Endothelial cell of umbilical vein (primary cell): ENCODE measurements at regions not wholly inside any gene's neighbourhood (a gene's known extent, or its start where the extent isn't known, plus 50 kb on each side); places are given as distances from the start of the nearest gene placed in this dataset.

Source experiments
- BruUV-seq: library from RNA; stranded (reverse); fragments of 400-500 nt; replicated peaks from 2 replicates; lab custom pipeline; 2021; lab: Mats Ljungman, UMichigan
- CTCF ChIA-PET: fragments of 300-600, 350-600 bp; sonication (Branson Sonifier 250); formaldehyde crosslinking; loops from one replicate; lab custom pipeline; 2021; ENCODE audit warnings: antibody characterized with exemption, inconsistent platforms; lab: Charles Lee
- POLR2A ChIA-PET: fragments of 300-600, 350-600 bp; sonication (Branson Sonifier 250); formaldehyde crosslinking; loops from one replicate; lab custom pipeline; 2021; ENCODE audit warnings: antibody characterized with exemption, inconsistent platforms; lab: Charles Lee
- DNase-seq: peaks from one replicate; pipeline ENCODE4 v3.0.0-alpha.2; 2011; ENCODE audit warnings: low read depth, low spot score
- FAIRE-seq: peaks from 2 replicates; lab custom pipeline; 2011; peaks lifted over from hg19 to GRCh38; lab: Jason Lieb, UNC
- H2AFZ ChIP-seq: 2 replicates; pipeline ENCODE4 v1.6.0; 2012; ENCODE audit warnings: low read depth, low read length, control low read depth, inconsistent platforms
- H3K27ac ChIP-seq: 2 replicates; pipeline ENCODE4 v1.5.1; 2011; ENCODE audit warnings: low read depth, mild to moderate bottlenecking, control low read depth, low read length, moderate library complexity; ENCODE audit not compliant: insufficient read depth
- H3K27me3 ChIP-seq, 2 experiments: 2 replicates each; pipeline versions ENCODE4 v1.6.0 to v1.6.1; 2011; ENCODE audit warnings: low read length in 2 of 2, mixed read lengths in 1 of 2; ENCODE audit not compliant: control insufficient read depth in 2 of 2, insufficient read depth in 2 of 2
- H3K36me3 ChIP-seq, 2 experiments: 2 replicates in 1 of 2; 3 replicates in 1 of 2; pipeline ENCODE4 v1.5.1; 2011; ENCODE audit warnings: low read length in 2 of 2, mild to moderate bottlenecking in 1 of 2, moderate library complexity in 1 of 2; ENCODE audit not compliant: control insufficient read depth in 2 of 2, insufficient read depth in 2 of 2; ENCODE audit errors: extremely low read depth in 1 of 2
- H3K4me1 ChIP-seq: 3 replicates; pipeline ENCODE4 v1.5.1; 2011; ENCODE audit warnings: mild to moderate bottlenecking, low read length; ENCODE audit not compliant: control insufficient read depth, insufficient read depth; ENCODE audit errors: extremely low read depth
- H3K4me2 ChIP-seq: 2 replicates; pipeline ENCODE4 v1.6.1; 2011; ENCODE audit warnings: low read length, control low read depth, mixed read lengths; ENCODE audit not compliant: insufficient read depth
- H3K4me3 ChIP-seq, 3 experiments: fragments of 200-600 bp in 1 of 3; sonication (generic), shearing (Covaris generic) in 1 of 3; replicated peaks in 1 of 3; 2 replicates each; pipeline ENCODE4 v1.5.1; 2011 to 2016; ENCODE audit warnings: control low read depth in 3 of 3, low read length in 3 of 3, mild to moderate bottlenecking in 2 of 3, inconsistent platforms in 1 of 3, low read depth in 1 of 3, moderate library complexity in 1 of 3; ENCODE audit not compliant: insufficient read depth in 1 of 3
- H3K79me2 ChIP-seq: 2 replicates; pipeline ENCODE4 v1.6.0; 2012; ENCODE audit warnings: low read length, inconsistent platforms; ENCODE audit not compliant: control insufficient read depth, insufficient read depth
- H3K9ac ChIP-seq: replicated peaks from 2 replicates; pipeline ENCODE3; 2011; ENCODE audit warnings: low read length, control low read depth; ENCODE audit not compliant: insufficient read depth; ENCODE audit errors: extremely low read depth
- H3K9me1 ChIP-seq: replicated peaks from 3 replicates; pipeline ENCODE4 v1.6.0; 2011; ENCODE audit warnings: mild to moderate bottlenecking, low read length; ENCODE audit not compliant: control insufficient read depth, insufficient read depth; ENCODE audit errors: extremely low read depth
- H3K9me3 ChIP-seq: replicated peaks from 2 replicates; pipeline ENCODE4 v1.5.1; 2012; ENCODE audit warnings: low read length, inconsistent platforms; ENCODE audit not compliant: control insufficient read depth, insufficient read depth
- H4K20me1 ChIP-seq: replicated peaks from 2 replicates; pipeline ENCODE3; 2011; ENCODE audit warnings: mild to moderate bottlenecking, low read length; ENCODE audit not compliant: control insufficient read depth, insufficient read depth; ENCODE audit errors: extremely low read depth
- CTCF ChIP-seq, 2 donors: IDR thresholded peaks; 1 replicate in 1 of 2; 2 replicates in 1 of 2; pipeline ENCODE4 v1.5.1; 2011; ENCODE audit warnings: low read length in 2 of 2, mild to moderate bottlenecking in 2 of 2, moderate library complexity in 2 of 2, control low read depth in 1 of 2, inconsistent platforms in 1 of 2, low read depth in 1 of 2; ENCODE audit not compliant: insufficient read depth in 1 of 2; ENCODE audit errors: extremely low read depth in 1 of 2
- EZH2 ChIP-seq: IDR thresholded peaks from 2 replicates; pipeline ENCODE4 v1.6.1; 2012; ENCODE audit warnings: borderline replicate concordance, low read depth, mild to moderate bottlenecking, moderate library complexity, low read length, inconsistent platforms; ENCODE audit not compliant: severe bottlenecking
- FOS ChIP-seq: IDR thresholded peaks from 2 replicates; pipeline ENCODE4 v1.6.1; 2011; ENCODE audit warnings: mild to moderate bottlenecking, low read length, moderate library complexity, borderline replicate concordance; ENCODE audit not compliant: insufficient read depth
- GATA2 ChIP-seq: IDR thresholded peaks from 2 replicates; pipeline ENCODE4 v1.7.0; 2011; ENCODE audit warnings: low read depth, mild to moderate bottlenecking, moderate library complexity, mixed read lengths, low read length; ENCODE audit not compliant: insufficient read length, insufficient read depth
- JUN ChIP-seq: IDR thresholded peaks from 2 replicates; pipeline ENCODE4 v1.6.1; 2011; ENCODE audit warnings: borderline replicate concordance, low read depth; ENCODE audit not compliant: insufficient read length, insufficient read depth
- MAX ChIP-seq: IDR thresholded peaks from 2 replicates; pipeline ENCODE4 v1.6.1; 2011; ENCODE audit not compliant: insufficient read depth, insufficient read length
- MYC ChIP-seq: IDR thresholded peaks from one replicate; pipeline ENCODE4 v1.6.1; 2011; ENCODE audit warnings: mild to moderate bottlenecking, low read depth, low read length
- POLR2A ChIP-seq: IDR thresholded peaks from 2 replicates; pipeline ENCODE4 v1.6.1; 2012; ENCODE audit warnings: low read depth, mild to moderate bottlenecking, control low read depth, low read length
- POLR2AphosphoS5 ChIP-seq: IDR thresholded peaks from 2 replicates; pipeline ENCODE4 v1.6.1; 2012; ENCODE audit warnings: low read depth, mild to moderate bottlenecking, control low read depth, low read length, moderate library complexity; ENCODE audit not compliant: insufficient read depth
- dilution Hi-C: fragments of 300-500 bp; cut with MboI; formaldehyde crosslinking; loops from one replicate; pipeline ENCODE4 v1.15.0; 2019; ENCODE audit warnings: low sequenced_read_pairs; ENCODE audit not compliant: extremely low pct_ligation_motif_present
- intact Hi-C: fragments of 100-400 bp; cut with micrococcal nuclease; formaldehyde crosslinking; loops from one replicate; pipeline ENCODE4 v1.10.0; 2022

- Histone ChIP-seq H3K79me2 (no peaks in the 10 kb centered on the region), H3K4me2 (no peak overlapping the region), H3K4me1 (no peaks in the 10 kb centered on the region), H3K27me3 (no peaks in the 10 kb centered on the region), H3K4me3 (no peak overlapping the region), H3K9ac (no peak overlapping the region), H3K9me1 (no peaks in the 10 kb centered on the region), H3K9me3 (no peaks in the 10 kb centered on the region), H2AFZ (no peak overlapping the region), H3K36me3 (no peaks in the 10 kb centered on the region), H4K20me1 (no peaks in the 10 kb centered on the region), H3K27ac (no peak overlapping the region)
- intact Hi-C loops, result no loop called here
- no peak for FAIRE-seq
- POLR2A ChIA-PET, result no interaction called here
- TF ChIP-seq GATA2 (no peak), EZH2 (no peak), FOS (no peak), CTCF (IDR thresholded peaks at IDR 0.05; ENCODE audit: extremely low read depth in 1 of 2, insufficient read depth in 1 of 2, low read depth in 1 of 2, low read length in 2 of 2) (no peak), POLR2AphosphoS5 (no peak), POLR2A (no peak), MYC (no peak), JUN (no peak), MAX (no peak)
- no peak for DNase-seq
- CTCF ChIA-PET, result no interaction called here
- no TSS peak for BruUV-seq
- dilution Hi-C loops, result no loop called here
Observed at GRCh38 chr4:14022456-14022855, 394.9 kb upstream of the BOD1L1 start.
